Calu3 (cell line): ENCODE measurements at regions not wholly inside any gene's neighbourhood (a gene's known extent, or its start where the extent isn't known, plus 50 kb on each side); places are given as distances from the start of the nearest gene placed in this dataset.

ENCODE experiments used
- BruUV-seq: library from RNA; stranded (reverse); fragments of 400-500 nt; replicated peaks from 2 replicates; lab custom pipeline; 2021; lab: Mats Ljungman, UMichigan
- CTCF ChIA-PET: fragments of 300-600 bp; sonication (Branson Sonifier 250); formaldehyde crosslinking; loops from one replicate; lab custom pipeline; 2022; ENCODE audit warnings: antibody characterized with exemption; lab: Charles Lee
- DNase-seq: peaks from one replicate; pipeline ENCODE4 v3.0.0; 2022
- H3K27ac Mint-ChIP-seq: one replicate; pipeline ENCODE4 v1.8.0; 2022; ENCODE audit warnings: mixed read lengths; ENCODE audit not compliant: unreplicated experiment
- H3K27me3 Mint-ChIP-seq: one replicate; pipeline ENCODE4 v1.8.0; 2022; ENCODE audit warnings: mixed read lengths; ENCODE audit not compliant: unreplicated experiment
- H3K36me3 Mint-ChIP-seq: one replicate; pipeline ENCODE4 v1.8.0; 2022; ENCODE audit warnings: mild to moderate bottlenecking, moderate library complexity, mixed read lengths; ENCODE audit not compliant: insufficient read depth, unreplicated experiment
- H3K4me1 Mint-ChIP-seq: one replicate; pipeline ENCODE4 v1.8.0; 2022; ENCODE audit warnings: mild to moderate bottlenecking, low read depth, mixed read lengths; ENCODE audit not compliant: unreplicated experiment
- H3K4me3 Mint-ChIP-seq: one replicate; pipeline ENCODE4 v1.8.0; 2022; ENCODE audit warnings: mild to moderate bottlenecking, low read depth, moderate library complexity, mixed read lengths; ENCODE audit not compliant: unreplicated experiment
- H3K9me3 Mint-ChIP-seq: one replicate; pipeline ENCODE4 v1.8.0; 2022; ENCODE audit warnings: low read depth, mixed read lengths; ENCODE audit not compliant: unreplicated experiment
- intact Hi-C: fragments of 100-400 bp; cut with micrococcal nuclease; formaldehyde crosslinking; loops from one replicate; pipeline ENCODE4 v1.10.0; 2022; ENCODE audit not compliant: unreplicated experiment
- TF ChIP-seq, protein P1 (sequence below): fragments of 200-600 bp; IDR thresholded peaks from one replicate; pipeline ENCODE4 v1.8.0; 2022; ENCODE audit warnings: antibody characterized with exemption; ENCODE audit not compliant: unreplicated experiment

DNA sequence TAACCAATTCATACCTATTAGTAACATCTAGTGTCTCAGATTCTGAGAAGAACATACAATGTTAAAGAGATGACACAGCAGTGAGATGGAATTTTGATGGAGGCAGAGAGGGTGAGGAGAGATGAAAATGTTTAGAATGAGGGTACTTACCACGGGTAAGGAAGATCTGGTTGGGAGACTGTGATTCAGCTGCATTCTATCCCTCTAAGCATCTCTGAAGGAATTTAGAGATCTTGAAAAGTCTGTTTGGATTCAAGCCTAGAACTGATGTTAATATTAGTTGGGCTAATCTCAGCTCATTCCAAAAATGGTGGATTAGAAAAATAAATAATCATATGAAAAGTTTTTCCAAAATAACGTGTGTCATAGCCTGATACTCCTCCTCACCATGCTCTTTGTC, 191.5 kb upstream of the CLINT1 start:
- H3K4me3 Mint-ChIP-seq = no peak overlapping the region
- intact Hi-C loops = no loop called here
- no peaks in the 10 kb centered on the region for H3K36me3 Mint-ChIP-seq
- peaks cover 14% of the 10 kb centered on the region for H3K4me1 Mint-ChIP-seq
- CTCF ChIA-PET = interaction anchor here (0.6 to 1.5 kb wide), 2 partner anchors 25 to 49 kb away, joined by 3 to 5 read pairs; no protein-coding TSS in a partner anchor
- no peaks in the 10 kb centered on the region for H3K9me3 Mint-ChIP-seq
- H3K27ac Mint-ChIP-seq = no peak overlapping the region
- H3K27me3 Mint-ChIP-seq = peaks cover 31% of the 10 kb centered on the region
- BruUV-seq = no TSS peak
- TF ChIP-seq, protein P1, sequence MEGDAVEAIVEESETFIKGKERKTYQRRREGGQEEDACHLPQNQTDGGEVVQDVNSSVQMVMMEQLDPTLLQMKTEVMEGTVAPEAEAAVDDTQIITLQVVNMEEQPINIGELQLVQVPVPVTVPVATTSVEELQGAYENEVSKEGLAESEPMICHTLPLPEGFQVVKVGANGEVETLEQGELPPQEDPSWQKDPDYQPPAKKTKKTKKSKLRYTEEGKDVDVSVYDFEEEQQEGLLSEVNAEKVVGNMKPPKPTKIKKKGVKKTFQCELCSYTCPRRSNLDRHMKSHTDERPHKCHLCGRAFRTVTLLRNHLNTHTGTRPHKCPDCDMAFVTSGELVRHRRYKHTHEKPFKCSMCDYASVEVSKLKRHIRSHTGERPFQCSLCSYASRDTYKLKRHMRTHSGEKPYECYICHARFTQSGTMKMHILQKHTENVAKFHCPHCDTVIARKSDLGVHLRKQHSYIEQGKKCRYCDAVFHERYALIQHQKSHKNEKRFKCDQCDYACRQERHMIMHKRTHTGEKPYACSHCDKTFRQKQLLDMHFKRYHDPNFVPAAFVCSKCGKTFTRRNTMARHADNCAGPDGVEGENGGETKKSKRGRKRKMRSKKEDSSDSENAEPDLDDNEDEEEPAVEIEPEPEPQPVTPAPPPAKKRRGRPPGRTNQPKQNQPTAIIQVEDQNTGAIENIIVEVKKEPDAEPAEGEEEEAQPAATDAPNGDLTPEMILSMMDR = no peak
- DNase-seq = no peak

- CTCF ChIA-PET = no interaction called here
- no peak for DNase-seq
- TF ChIP-seq, protein P1 = no peak
- peaks cover 24% of the 10 kb centered on the region for H3K27me3 Mint-ChIP-seq
- BruUV-seq = no TSS peak
- no peaks in the 10 kb centered on the region for H3K36me3 Mint-ChIP-seq
- intact Hi-C loops = no loop called here
- no peak overlapping the region for H3K4me3 Mint-ChIP-seq
- H3K27ac Mint-ChIP-seq = no peak overlapping the region
- H3K9me3 Mint-ChIP-seq = no peaks in the 10 kb centered on the region
- peaks cover 6% of the 10 kb centered on the region for H3K4me1 Mint-ChIP-seq
These were observed 190.5 kb upstream of the CLINT1 start for GRCh38 chr5:158049459-158049858.

DNA sequence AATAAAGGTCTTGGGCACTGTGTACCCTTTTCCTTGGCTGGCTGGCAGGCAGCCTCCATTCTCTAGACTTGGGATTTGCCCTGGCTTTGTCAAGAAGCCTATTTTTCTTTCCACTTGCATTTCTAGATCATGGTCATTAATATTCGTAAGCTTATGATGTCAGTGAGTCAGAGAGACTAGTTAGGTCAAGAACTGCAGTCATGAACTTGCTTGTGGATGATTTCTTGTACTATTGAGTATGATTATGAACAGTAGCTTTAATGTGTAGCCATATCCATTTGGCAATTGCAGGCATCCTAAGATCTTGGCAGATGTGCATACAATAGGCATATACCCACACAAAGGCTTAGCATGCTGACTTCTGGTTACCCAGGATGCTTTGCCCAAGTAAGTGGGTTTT, 186.8 kb upstream of the CLINT1 start:
- TF ChIP-seq, protein P1 = no peak
- H3K36me3 Mint-ChIP-seq = no peaks in the 10 kb centered on the region
- no peaks in the 10 kb centered on the region for H3K4me1 Mint-ChIP-seq
- H3K4me3 Mint-ChIP-seq = no peak overlapping the region
- peaks cover 2% of the 10 kb centered on the region for H3K9me3 Mint-ChIP-seq
- H3K27me3 Mint-ChIP-seq = peaks cover 24% of the 10 kb centered on the region
- CTCF ChIA-PET = no interaction called here
- no TSS peak for BruUV-seq
- intact Hi-C loops = no loop called here
- no peak overlapping the region for H3K27ac Mint-ChIP-seq
- no peak for DNase-seq

GRCh38 chr5:158039911-158040347, 181.0 kb upstream of the CLINT1 start:
- H3K36me3 Mint-ChIP-seq = no peaks in the 10 kb centered on the region
- no peak overlapping the region for H3K27ac Mint-ChIP-seq
- BruUV-seq = no TSS peak
- intact Hi-C loops = no loop called here
- DNase-seq = no peak
- H3K4me1 Mint-ChIP-seq = no peaks in the 10 kb centered on the region
- CTCF ChIA-PET = interaction anchor here (0.7 kb wide), 1 partner anchor 27 kb away, joined by 3 read pairs; no protein-coding TSS in a partner anchor
- peaks cover 7% of the 10 kb centered on the region for H3K9me3 Mint-ChIP-seq
- TF ChIP-seq, protein P1 = no peak
- H3K27me3 Mint-ChIP-seq = peaks cover 8% of the 10 kb centered on the region
- no peak overlapping the region for H3K4me3 Mint-ChIP-seq
